K562 (cell line): ENCODE measurements at regions not wholly inside any gene's neighbourhood (a gene's known extent, or its start where the extent isn't known, plus 50 kb on each side); places are given as distances from the start of the nearest gene placed in this dataset.

Experiments
- ATAC-seq: fragments of 200-7000 bp; cut with Tn5 transposase; 3 replicates; pipeline ENCODE4 v1.9.1; 2020; ENCODE audit warnings: moderate library complexity
- BruUV-seq: library from RNA; stranded (reverse); fragments of 400-500 nt; replicated peaks from 2 replicates; lab custom pipeline; 2021; lab: Mats Ljungman, UMichigan
- CTCF ChIA-PET: fragments of 300-600 bp; formaldehyde crosslinking; extraction: SDS; loops from one replicate; lab custom pipeline; 2021; ENCODE audit warnings: low intra/inter-chr PET ratio; lab: Yijun Ruan, JAX
- POLR2A ChIA-PET: fragments of 300-600, 350-650 bp; sonication (Branson Sonifier 250); formaldehyde crosslinking; extraction: SDS; loops from one replicate; lab custom pipeline; 2021; ENCODE audit warnings: antibody characterized with exemption, inconsistent platforms; lab: Yijun Ruan, JAX
- DNase-seq, 4 experiments: peaks; one replicate each; pipeline versions ENCODE4 v3.0.0 to v3.0.0-alpha.2; 2011 to 2018; ENCODE audit warnings: low spot score in 3 of 4, mixed read lengths in 3 of 4; ENCODE audit errors: extremely low read depth in 1 of 4
- FAIRE-seq: peaks from 2 replicates; lab custom pipeline; 2011; peaks lifted over from hg19 to GRCh38; lab: Jason Lieb, UNC
- H2AFZ ChIP-seq: 2 replicates; pipeline ENCODE4 v1.6.0; 2011; ENCODE audit warnings: low read depth, low read length, control low read depth, inconsistent platforms
- H3K27ac ChIP-seq: fragments of 200-600 bp; 3 replicates; pipeline ENCODE4 v1.8.0; 2011; ENCODE audit warnings: low read depth, mild to moderate bottlenecking, control low read depth, inconsistent platforms, low read length, moderate library complexity, mixed read lengths; ENCODE audit errors: extremely low read depth
- H3K27me3 ChIP-seq, 2 experiments: fragments of 300-600 bp in 1 of 2; 2 replicates in 1 of 2; 3 replicates in 1 of 2; pipeline versions ENCODE4 v1.6.0 to v1.8.0; 2011; ENCODE audit warnings: inconsistent platforms in 2 of 2, low read length in 2 of 2, mild to moderate bottlenecking in 1 of 2, mixed read lengths in 1 of 2, moderate library complexity in 1 of 2; ENCODE audit not compliant: control insufficient read depth in 2 of 2, insufficient read depth in 2 of 2
- H3K36me3 ChIP-seq: fragments of 300-600 bp; 3 replicates; pipeline ENCODE4 v1.8.0; 2011; ENCODE audit warnings: mild to moderate bottlenecking, low read length, inconsistent platforms; ENCODE audit not compliant: control insufficient read depth, insufficient read depth
- H3K4me1 ChIP-seq, 2 experiments: fragments of 200-600 bp in 1 of 2; replicated peaks in 1 of 2; 2 replicates in 1 of 2; 3 replicates in 1 of 2; pipeline versions ENCODE4 v1.5.1 to v1.8.0; 2011; ENCODE audit warnings: inconsistent platforms in 2 of 2, low read length in 2 of 2, mild to moderate bottlenecking in 1 of 2, mixed read lengths in 1 of 2, moderate library complexity in 1 of 2; ENCODE audit not compliant: control insufficient read depth in 2 of 2, insufficient read depth in 2 of 2
- H3K4me2 ChIP-seq: 2 replicates; pipeline ENCODE4 v1.6.1; 2011; ENCODE audit warnings: low read length, control low read depth, inconsistent platforms, mixed read lengths; ENCODE audit not compliant: insufficient read depth
- H3K4me3 ChIP-seq: fragments of 200-600 bp; sonication (generic), shearing (Covaris generic); 2 replicates; pipeline ENCODE4 v1.5.1; 2016; ENCODE audit warnings: control low read depth, inconsistent platforms
- H3K79me2 ChIP-seq: fragments of 200-600 bp; 3 replicates; pipeline ENCODE4 v1.8.0; 2011; ENCODE audit warnings: low read length, inconsistent platforms; ENCODE audit not compliant: control insufficient read depth, insufficient read depth
- H3K9ac ChIP-seq, 2 experiments: 2 replicates each; pipeline versions ENCODE4 v1.6.0 to v1.6.1; 2011; ENCODE audit warnings: low read depth in 2 of 2, low read length in 2 of 2, control low read depth in 1 of 2, inconsistent platforms in 1 of 2, mild to moderate bottlenecking in 1 of 2, mixed read lengths in 1 of 2; ENCODE audit not compliant: insufficient read depth in 1 of 2
- H3K9me1 ChIP-seq: one replicate; pipeline ENCODE4 v1.6.0; 2011; ENCODE audit warnings: inconsistent platforms, mild to moderate bottlenecking, low read length, moderate library complexity; ENCODE audit not compliant: control insufficient read depth, insufficient read depth
- H3K9me3 ChIP-seq: replicated peaks from 2 replicates; pipeline ENCODE4 v1.5.1; 2011; ENCODE audit warnings: low read depth, low read length, inconsistent platforms; ENCODE audit not compliant: control insufficient read depth, insufficient read depth
- H4K20me1 ChIP-seq: replicated peaks from 2 replicates; pipeline ENCODE4 v1.6.1; 2011; ENCODE audit warnings: low read length, inconsistent platforms, mixed read lengths; ENCODE audit not compliant: control insufficient read depth, insufficient read depth
- BDP1 ChIP-seq: IDR thresholded peaks from 3 replicates; pipeline ENCODE4 v1.6.1; 2011; ENCODE audit not compliant: insufficient read length, insufficient read depth
- HEY1 ChIP-seq: fragments of 250-450 bp; sonication (Bioruptor Pico); IDR thresholded peaks from 2 replicates; pipeline ENCODE4 v1.5.0; 2020; ENCODE audit warnings: mild to moderate bottlenecking, moderate library complexity, borderline replicate concordance
- KDM2B ChIP-seq: fragments of 250-450 bp; sonication (Bioruptor Pico); IDR thresholded peaks from 2 replicates; pipeline ENCODE4 v1.8.0; 2021; ENCODE audit warnings: mild to moderate bottlenecking, moderate library complexity
- RBBP5 ChIP-seq: fragments of 200-600 bp; sonication (generic); IDR thresholded peaks from 2 replicates; pipeline ENCODE4 v1.6.1; 2012; ENCODE audit warnings: borderline replicate concordance, mild to moderate bottlenecking, low read length, control low read depth, inconsistent platforms; ENCODE audit not compliant: insufficient read depth, poor library complexity, severe bottlenecking
- RUNX1 ChIP-seq: sonication (generic); IDR thresholded peaks from 2 replicates; pipeline ENCODE4 v1.6.1; 2016; ENCODE audit warnings: antibody characterized with exemption, low read depth
- SUPT5H ChIP-seq: fragments of 450-650 bp; IDR thresholded peaks from 2 replicates; pipeline ENCODE4 v1.6.1; 2016
- TARDBP ChIP-seq: fragments of 450-650 bp; IDR thresholded peaks from 2 replicates; pipeline ENCODE4 v1.6.1; 2016
- ZNF140 ChIP-seq: fragments of 250-450 bp; sonication (Bioruptor Pico); IDR thresholded peaks from 2 replicates; pipeline ENCODE4 v1.8.0; 2021; ENCODE audit warnings: moderate library complexity, mild to moderate bottlenecking, inconsistent platforms
- ZNF583 ChIP-seq: fragments of 250-450 bp; sonication (Bioruptor Pico); IDR thresholded peaks from 2 replicates; pipeline ENCODE4 v1.4.0; 2020
- ZNF696 ChIP-seq: fragments of 250-450 bp; sonication (Bioruptor Pico); conservative IDR thresholded peaks from 2 replicates; pipeline ENCODE4 v1.4.0; 2020; ENCODE audit warnings: mild to moderate bottlenecking, moderate library complexity
- WGBS: fragments of 100-300 bp; shearing (Covaris generic); methylation state at CpG from one replicate; pipeline ENCODE4 v1.1.6; 2016; ENCODE audit warnings: low coverage, mixed read lengths; ENCODE audit not compliant: insufficient coverage; ENCODE audit errors: missing lambda C conversion rate; 5-methylcytosine and 5-hydroxymethylcytosine counted together
- in situ Hi-C: fragments of 300-500 bp; cut with MboI; formaldehyde crosslinking; loops from 4 replicates; pipeline ENCODE4 v1.15.0; 2018; ENCODE audit warnings: inconsistent platforms, mixed read lengths
- intact Hi-C: fragments of 100-400 bp; cut with micrococcal nuclease; formaldehyde crosslinking; loops from 2 replicates; pipeline ENCODE4 v1.14.2; 2022
- TF ChIP-seq, protein P1 (sequence below): fragments of 450-650 bp; formaldehyde crosslinking; IDR thresholded peaks from 2 replicates; pipeline ENCODE4 v1.4.0; 2020; ENCODE audit warnings: mild to moderate bottlenecking, mixed read lengths
- TF ChIP-seq, protein P2 (sequence below): sonication (generic); formaldehyde crosslinking; IDR thresholded peaks from 2 replicates; pipeline ENCODE4 v1.8.0; 2022; ENCODE audit warnings: mild to moderate bottlenecking, missing genetic modification reagents
- TF ChIP-seq, protein P3 (sequence below): fragments of 450-650 bp; IDR thresholded peaks from 2 replicates; pipeline ENCODE4 v1.6.1; 2016; ENCODE audit warnings: borderline replicate concordance
- TF ChIP-seq, protein P4 (sequence below): sonication (generic); IDR thresholded peaks from 2 replicates; pipeline ENCODE4 v1.6.1; 2016
- TF ChIP-seq, protein P5 (sequence below): fragments of 250-450 bp; sonication (Bioruptor Pico); IDR thresholded peaks from 2 replicates; pipeline ENCODE4 v1.4.0; 2020; ENCODE audit warnings: borderline replicate concordance

DNA sequence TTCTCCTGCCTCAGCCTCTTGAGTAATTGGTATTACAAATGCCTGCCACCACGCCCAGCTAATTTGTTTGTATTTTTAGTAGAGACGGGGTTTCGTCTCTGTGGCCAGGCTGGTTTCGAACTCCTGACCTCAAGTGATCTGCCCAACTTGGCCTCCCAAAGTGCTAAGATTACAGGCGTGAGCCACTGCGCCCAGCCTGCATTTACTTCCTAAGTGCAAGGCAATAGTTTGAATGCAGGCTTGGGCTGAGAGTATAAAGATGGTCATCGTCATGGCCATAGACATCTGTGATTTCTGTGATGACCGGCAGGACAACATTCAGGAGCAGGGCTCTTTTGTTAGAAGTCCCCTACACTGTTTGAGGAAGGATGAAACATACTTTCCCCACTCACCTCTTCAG, 393.9 kb upstream of the SHH start:
- no TSS peak for BruUV-seq
- Histone ChIP-seq H4K20me1 (0 out of 2 replicates have a peak, but pooled peaks cover 19% of the 10 kb centered on the region), H3K27me3 (peaks cover 38 to 73% of the 10 kb centered on the region in 2 experiments), H3K4me3 (no peak overlapping the region), H3K27ac (no peak overlapping the region), H3K9me3 (no peaks in the 10 kb centered on the region), H2AFZ (no peak overlapping the region), H3K36me3 (no peaks in the 10 kb centered on the region), H3K4me1 (no peaks in the 10 kb centered on the region), H3K4me2 (no peak overlapping the region), H3K9me1 (no peaks in the 10 kb centered on the region), H3K79me2 (no peaks in the 10 kb centered on the region), H3K9ac (no peak overlapping the region)
- 0% methylated on average over 8 of the region's 8 CpGs for WGBS
- in situ Hi-C loops: no loop called here
- intact Hi-C loops: no loop called here
- DNase-seq (no peak), ATAC-seq (no peak), FAIRE-seq (no peak)
- CTCF ChIA-PET: no interaction called here
- POLR2A ChIA-PET: interaction anchor here (1.6 kb wide), 1 partner anchor 19 kb away, joined by 5 read pairs; no protein-coding TSS in a partner anchor
- TF ChIP-seq, protein P1, sequence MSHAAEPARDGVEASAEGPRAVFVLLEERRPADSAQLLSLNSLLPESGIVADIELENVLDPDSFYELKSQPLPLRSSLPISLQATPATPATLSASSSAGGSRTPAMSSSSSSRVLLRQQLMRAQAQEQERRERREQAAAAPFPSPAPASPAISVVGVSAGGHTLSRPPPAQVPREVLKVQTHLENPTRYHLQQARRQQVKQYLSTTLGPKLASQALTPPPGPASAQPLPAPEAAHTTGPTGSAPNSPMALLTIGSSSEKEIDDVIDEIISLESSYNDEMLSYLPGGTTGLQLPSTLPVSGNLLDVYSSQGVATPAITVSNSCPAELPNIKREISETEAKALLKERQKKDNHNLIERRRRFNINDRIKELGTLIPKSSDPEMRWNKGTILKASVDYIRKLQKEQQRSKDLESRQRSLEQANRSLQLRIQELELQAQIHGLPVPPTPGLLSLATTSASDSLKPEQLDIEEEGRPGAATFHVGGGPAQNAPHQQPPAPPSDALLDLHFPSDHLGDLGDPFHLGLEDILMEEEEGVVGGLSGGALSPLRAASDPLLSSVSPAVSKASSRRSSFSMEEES (CRISPR knock-in tag): no peak
- no peak for TF ChIP-seq RBBP5
- no peak for TF ChIP-seq ZNF696 (CRISPR knock-in tag)
- TF ChIP-seq, protein P2, sequence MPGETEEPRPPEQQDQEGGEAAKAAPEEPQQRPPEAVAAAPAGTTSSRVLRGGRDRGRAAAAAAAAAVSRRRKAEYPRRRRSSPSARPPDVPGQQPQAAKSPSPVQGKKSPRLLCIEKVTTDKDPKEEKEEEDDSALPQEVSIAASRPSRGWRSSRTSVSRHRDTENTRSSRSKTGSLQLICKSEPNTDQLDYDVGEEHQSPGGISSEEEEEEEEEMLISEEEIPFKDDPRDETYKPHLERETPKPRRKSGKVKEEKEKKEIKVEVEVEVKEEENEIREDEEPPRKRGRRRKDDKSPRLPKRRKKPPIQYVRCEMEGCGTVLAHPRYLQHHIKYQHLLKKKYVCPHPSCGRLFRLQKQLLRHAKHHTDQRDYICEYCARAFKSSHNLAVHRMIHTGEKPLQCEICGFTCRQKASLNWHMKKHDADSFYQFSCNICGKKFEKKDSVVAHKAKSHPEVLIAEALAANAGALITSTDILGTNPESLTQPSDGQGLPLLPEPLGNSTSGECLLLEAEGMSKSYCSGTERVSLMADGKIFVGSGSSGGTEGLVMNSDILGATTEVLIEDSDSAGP (CRISPR knock-in tag): no peak
- TF ChIP-seq, protein P3, sequence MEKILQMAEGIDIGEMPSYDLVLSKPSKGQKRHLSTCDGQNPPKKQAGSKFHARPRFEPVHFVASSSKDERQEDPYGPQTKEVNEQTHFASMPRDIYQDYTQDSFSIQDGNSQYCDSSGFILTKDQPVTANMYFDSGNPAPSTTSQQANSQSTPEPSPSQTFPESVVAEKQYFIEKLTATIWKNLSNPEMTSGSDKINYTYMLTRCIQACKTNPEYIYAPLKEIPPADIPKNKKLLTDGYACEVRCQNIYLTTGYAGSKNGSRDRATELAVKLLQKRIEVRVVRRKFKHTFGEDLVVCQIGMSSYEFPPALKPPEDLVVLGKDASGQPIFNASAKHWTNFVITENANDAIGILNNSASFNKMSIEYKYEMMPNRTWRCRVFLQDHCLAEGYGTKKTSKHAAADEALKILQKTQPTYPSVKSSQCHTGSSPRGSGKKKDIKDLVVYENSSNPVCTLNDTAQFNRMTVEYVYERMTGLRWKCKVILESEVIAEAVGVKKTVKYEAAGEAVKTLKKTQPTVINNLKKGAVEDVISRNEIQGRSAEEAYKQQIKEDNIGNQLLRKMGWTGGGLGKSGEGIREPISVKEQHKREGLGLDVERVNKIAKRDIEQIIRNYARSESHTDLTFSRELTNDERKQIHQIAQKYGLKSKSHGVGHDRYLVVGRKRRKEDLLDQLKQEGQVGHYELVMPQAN: no peak
- no peak for TF ChIP-seq KDM2B (CRISPR knock-in tag)
- TF ChIP-seq ZNF583: no peak
- no peak for TF ChIP-seq BDP1
- no peak for TF ChIP-seq RUNX1
- no peak for TF ChIP-seq ZNF140
- no peak for TF ChIP-seq TARDBP
- TF ChIP-seq, protein P4, sequence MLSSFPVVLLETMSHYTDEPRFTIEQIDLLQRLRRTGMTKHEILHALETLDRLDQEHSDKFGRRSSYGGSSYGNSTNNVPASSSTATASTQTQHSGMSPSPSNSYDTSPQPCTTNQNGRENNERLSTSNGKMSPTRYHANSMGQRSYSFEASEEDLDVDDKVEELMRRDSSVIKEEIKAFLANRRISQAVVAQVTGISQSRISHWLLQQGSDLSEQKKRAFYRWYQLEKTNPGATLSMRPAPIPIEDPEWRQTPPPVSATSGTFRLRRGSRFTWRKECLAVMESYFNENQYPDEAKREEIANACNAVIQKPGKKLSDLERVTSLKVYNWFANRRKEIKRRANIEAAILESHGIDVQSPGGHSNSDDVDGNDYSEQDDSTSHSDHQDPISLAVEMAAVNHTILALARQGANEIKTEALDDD: no peak
- no peak for TF ChIP-seq HEY1 (CRISPR knock-in tag)
- TF ChIP-seq, protein P5, sequence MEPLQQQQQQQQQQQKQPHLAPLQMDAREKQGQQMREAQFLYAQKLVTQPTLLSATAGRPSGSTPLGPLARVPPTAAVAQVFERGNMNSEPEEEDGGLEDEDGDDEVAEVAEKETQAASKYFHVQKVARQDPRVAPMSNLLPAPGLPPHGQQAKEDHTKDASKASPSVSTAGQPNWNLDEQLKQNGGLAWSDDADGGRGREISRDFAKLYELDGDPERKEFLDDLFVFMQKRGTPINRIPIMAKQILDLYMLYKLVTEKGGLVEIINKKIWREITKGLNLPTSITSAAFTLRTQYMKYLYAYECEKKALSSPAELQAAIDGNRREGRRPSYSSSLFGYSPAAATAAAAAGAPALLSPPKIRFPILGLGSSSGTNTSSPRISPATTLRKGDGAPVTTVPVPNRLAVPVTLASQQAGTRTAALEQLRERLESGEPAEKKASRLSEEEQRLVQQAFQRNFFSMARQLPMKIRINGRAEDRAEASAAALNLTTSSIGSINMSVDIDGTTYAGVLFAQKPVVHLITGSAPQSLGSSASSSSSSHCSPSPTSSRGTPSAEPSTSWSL: no peak
- TF ChIP-seq SUPT5H: no peak
